IMR-90 (cell line): ENCODE measurements at regions not wholly inside any gene's neighbourhood (a gene's known extent, or its start where the extent isn't known, plus 50 kb on each side); places are given as distances from the start of the nearest gene placed in this dataset.

ENCODE experiments used
- ATAC-seq: fragments of 200-7000 bp; cut with Tn5 transposase; 2 replicates; pipeline ENCODE4 v1.9.1; 2020; ENCODE audit warnings: low read depth, mild to moderate bottlenecking, moderate library complexity
- BruUV-seq: library from RNA; stranded (reverse); fragments of 400-500 nt; replicated peaks from 2 replicates; lab custom pipeline; 2021; lab: Mats Ljungman, UMichigan
- CTCF ChIA-PET: fragments of 300-600 bp; formaldehyde crosslinking; extraction: SDS; loops from one replicate; lab custom pipeline; 2021; ENCODE audit warnings: antibody characterized with exemption; lab: Yijun Ruan, JAX
- POLR2A ChIA-PET: fragments of 300-600 bp; sonication (Branson Sonifier 250); formaldehyde crosslinking; loops from one replicate; lab custom pipeline; 2022; ENCODE audit warnings: antibody characterized with exemption; ENCODE audit not compliant: unreplicated experiment; lab: Charles Lee
- DNase-seq: peaks from one replicate; pipeline ENCODE4 v3.0.0; 2013
- H2AFZ ChIP-seq: replicated peaks from 2 replicates; pipeline ENCODE3; 2013; ENCODE audit warnings: low read length, mild to moderate bottlenecking; ENCODE audit not compliant: poor library complexity
- H2AK5ac ChIP-seq: 2 replicates; pipeline ENCODE4 v1.6.1; 2013; ENCODE audit warnings: low read depth, low read length, inconsistent platforms
- H2AK9ac ChIP-seq: replicated peaks from 2 replicates; pipeline ENCODE3; 2013; ENCODE audit warnings: mild to moderate bottlenecking, low read depth, low read length, moderate library complexity; ENCODE audit not compliant: poor library complexity
- H2BK120ac ChIP-seq: 2 replicates; pipeline ENCODE4 v1.6.1; 2013; ENCODE audit warnings: low read depth, low read length, inconsistent platforms
- H2BK15ac ChIP-seq: 3 replicates; pipeline ENCODE4 v1.6.1; 2013; ENCODE audit warnings: low read depth, low read length, inconsistent platforms
- H2BK20ac ChIP-seq: 2 replicates; pipeline ENCODE4 v1.6.1; 2013; ENCODE audit warnings: low read depth, mild to moderate bottlenecking, inconsistent platforms, low read length, moderate library complexity
- H2BK5ac ChIP-seq: 2 replicates; pipeline ENCODE4 v1.6.1; 2013; ENCODE audit warnings: mild to moderate bottlenecking, low read depth, low read length, inconsistent platforms; ENCODE audit not compliant: poor library complexity, severe bottlenecking
- H3K14ac ChIP-seq: replicated peaks from 2 replicates; pipeline ENCODE4 v1.6.1; 2013; ENCODE audit warnings: low read depth, low read length, inconsistent platforms
- H3K18ac ChIP-seq: 2 replicates; pipeline ENCODE4 v1.6.1; 2013; ENCODE audit warnings: low read depth, low read length, control low read depth
- H3K23ac ChIP-seq: 2 replicates; pipeline ENCODE4 v1.6.1; 2013; ENCODE audit warnings: low read depth, low read length, inconsistent platforms
- H3K27ac ChIP-seq: 2 replicates; pipeline ENCODE4 v1.5.1; 2013; ENCODE audit warnings: mild to moderate bottlenecking, control low read depth, low read length; ENCODE audit not compliant: insufficient read depth
- H3K27me3 ChIP-seq: 2 replicates; pipeline ENCODE4 v1.6.1; 2013; ENCODE audit warnings: low read length; ENCODE audit not compliant: control insufficient read depth, insufficient read depth
- H3K36me3 ChIP-seq: 2 replicates; pipeline ENCODE4 v1.6.1; 2013; ENCODE audit warnings: low read length, mixed read lengths; ENCODE audit not compliant: control insufficient read depth, insufficient read depth
- H3K4ac ChIP-seq: 2 replicates; pipeline ENCODE4 v1.6.1; 2013; ENCODE audit warnings: low read depth, low read length, inconsistent platforms
- H3K4me1 ChIP-seq: 2 replicates; pipeline ENCODE4 v1.6.1; 2013; ENCODE audit warnings: low read length, mixed read lengths; ENCODE audit not compliant: control insufficient read depth, insufficient read depth
- H3K4me2 ChIP-seq: 2 replicates; pipeline ENCODE4 v1.6.1; 2013; ENCODE audit warnings: low read depth, mild to moderate bottlenecking, control low read depth, low read length, moderate library complexity
- H3K4me3 ChIP-seq: 2 replicates; pipeline ENCODE4 v1.5.1; 2013; ENCODE audit warnings: low read depth, mild to moderate bottlenecking, control low read depth, low read length, moderate library complexity; ENCODE audit not compliant: insufficient read depth
- H3K56ac ChIP-seq: 2 replicates; pipeline ENCODE4 v1.6.1; 2013; ENCODE audit warnings: low read length, inconsistent platforms; ENCODE audit not compliant: insufficient read depth; ENCODE audit errors: extremely low read depth
- H3K79me1 ChIP-seq, 2 experiments: 2 replicates each; pipeline ENCODE4 v1.6.1; 2013; ENCODE audit warnings: low read length in 2 of 2, inconsistent platforms in 1 of 2, low read depth in 1 of 2
- H3K9ac ChIP-seq: 2 replicates; pipeline ENCODE4 v1.6.1; 2013; ENCODE audit warnings: low read depth, low read length, control low read depth
- H3K9me1 ChIP-seq: 2 replicates; pipeline ENCODE4 v1.6.1; 2013; ENCODE audit warnings: low read length, inconsistent platforms; ENCODE audit not compliant: insufficient read depth
- H3K9me3 ChIP-seq: 2 replicates; pipeline ENCODE4 v1.6.1; 2013; ENCODE audit warnings: low read length; ENCODE audit not compliant: control insufficient read depth, insufficient read depth
- H4K20me1 ChIP-seq: 2 replicates; pipeline ENCODE4 v1.6.1; 2013; ENCODE audit warnings: low read length, inconsistent platforms; ENCODE audit not compliant: insufficient read depth
- H4K5ac ChIP-seq: 2 replicates; pipeline ENCODE4 v1.6.1; 2013; ENCODE audit warnings: mild to moderate bottlenecking, low read depth, low read length, control low read depth
- H4K8ac ChIP-seq, 2 experiments: 2 replicates each; pipeline ENCODE4 v1.6.1; 2013; ENCODE audit warnings: low read depth in 2 of 2, low read length in 2 of 2, control low read depth in 1 of 2, inconsistent platforms in 1 of 2
- H4K91ac ChIP-seq: 2 replicates; pipeline ENCODE4 v1.6.1; 2013; ENCODE audit warnings: low read depth, low read length, inconsistent platforms; ENCODE audit not compliant: insufficient read depth
- CHD1 ChIP-seq: IDR thresholded peaks from 2 replicates; pipeline ENCODE4 v1.6.1; 2012; ENCODE audit warnings: low read depth, low read length, improper control_type of control experiment
- FOS ChIP-seq: fragments of 150-350 bp; IDR thresholded peaks from 2 replicates; pipeline ENCODE4 v1.6.1; 2016; ENCODE audit warnings: low read depth, low read length
- MAZ ChIP-seq: IDR thresholded peaks from 2 replicates; pipeline ENCODE4 v1.6.1; 2012; ENCODE audit warnings: low read depth, mild to moderate bottlenecking, low read length, improper control_type of control experiment, moderate library complexity, borderline replicate concordance
- MXI1 ChIP-seq: IDR thresholded peaks from 2 replicates; pipeline ENCODE4 v1.6.1; 2012; ENCODE audit warnings: low read depth, mild to moderate bottlenecking, low read length, moderate library complexity, borderline replicate concordance
- NFE2L2 ChIP-seq: fragments of 150-350 bp; IDR thresholded peaks from 2 replicates; pipeline ENCODE4 v1.6.1; 2016; ENCODE audit warnings: low read depth, mild to moderate bottlenecking, low read length
- WGBS, 2 experiments: methylation state at CpG; one replicate each; pipeline versions ENCODE4 v1.1.5 to v1.1.7; 2013; ENCODE audit warnings: missing lambda C conversion rate in 2 of 2; ENCODE audit not compliant: insufficient read length in 1 of 2; ENCODE audit errors: extremely low coverage in 2 of 2; 5-methylcytosine and 5-hydroxymethylcytosine counted together
- dilution Hi-C: fragments of 300-500 bp; cut with HindIII; formaldehyde crosslinking; loops from one replicate; pipeline ENCODE4 v1.14.3; 2018; ENCODE audit warnings: low sequenced_read_pairs; ENCODE audit not compliant: unreplicated experiment
- in situ Hi-C: fragments of 300-500 bp; cut with MboI; formaldehyde crosslinking; loops from 3 replicates; pipeline ENCODE4 v1.14.3; 2019; ENCODE audit warnings: low sequenced_read_pairs, inconsistent platforms, mixed read lengths
- intact Hi-C: fragments of 100-400 bp; cut with micrococcal nuclease; formaldehyde crosslinking; loops from 2 replicates; pipeline ENCODE4 v1.10.0; 2022

DNA sequence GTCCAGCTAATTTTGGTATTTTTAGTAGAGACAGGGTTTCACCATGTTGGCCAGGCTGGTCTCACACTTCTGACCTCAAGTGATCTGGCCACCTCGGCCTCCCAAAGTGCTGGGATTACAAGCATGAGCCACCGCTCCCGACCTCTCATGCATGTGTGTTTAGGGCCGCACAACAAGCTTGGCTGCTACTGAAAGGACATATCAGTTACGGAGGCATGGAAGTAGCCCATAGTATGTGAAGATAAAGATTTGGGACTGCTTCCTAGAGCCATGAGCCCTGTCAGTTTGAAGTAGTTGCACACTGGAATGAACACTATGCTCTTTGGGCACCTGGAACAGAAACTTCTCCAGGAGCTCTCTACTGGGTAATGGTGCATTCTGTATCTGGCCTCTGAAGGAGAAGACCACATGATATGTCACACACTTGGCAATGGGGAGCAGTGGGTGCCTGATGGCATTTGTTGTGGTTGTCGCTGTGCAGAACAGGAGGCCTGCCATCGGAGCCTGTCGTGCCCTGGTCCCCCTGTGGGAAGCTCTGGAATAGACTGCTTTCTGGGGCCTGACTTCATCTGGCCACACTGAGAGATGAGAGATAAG is 144.7 kb upstream of the KIF26B start:
- WGBS, 2 experiments: 93% methylated on average over 3 of the region's 8 CpGs; no CpG with 5 or more reads in 1 of the 2 experiments
- no peak overlapping the region for H4K8ac ChIP-seq
- H3K14ac ChIP-seq: no peak overlapping the region
- no peak overlapping the region; the same call in 1 of the 2 replicates for H2AK5ac ChIP-seq
- H2BK15ac ChIP-seq: no peak overlapping the region
- no peaks in the 10 kb centered on the region for H3K9me3 ChIP-seq
- CTCF ChIA-PET: interaction anchor here (0.7 kb wide), 1 partner anchor 9 kb away, joined by 4 read pairs; no protein-coding TSS in a partner anchor
- H3K27me3 ChIP-seq: no peaks in the 10 kb centered on the region
- H2BK120ac ChIP-seq: no peak overlapping the region
- H3K18ac ChIP-seq: no peak overlapping the region
- no peak overlapping the region for H2AK9ac ChIP-seq
- H4K20me1 ChIP-seq: no peaks in the 10 kb centered on the region
- H2BK20ac ChIP-seq: no peak overlapping the region
- no peak overlapping the region for H3K56ac ChIP-seq
- no TSS peak for BruUV-seq
- no peak overlapping the region for H2BK5ac ChIP-seq
- H3K9ac ChIP-seq: no peak overlapping the region
- dilution Hi-C loops: no loop called here
- intact Hi-C loops: no loop called here
- DNase-seq (no peak), ATAC-seq (no peak)
- POLR2A ChIA-PET: no interaction called here
- H3K79me1 ChIP-seq: no peaks in the 10 kb centered on the region
- peaks cover 2% of the 10 kb centered on the region; the same call in 1 of the 2 replicates for H3K9me1 ChIP-seq
- H3K4me2 ChIP-seq: no peak overlapping the region
- H2AFZ ChIP-seq: no peak overlapping the region
- H4K5ac ChIP-seq: no peak overlapping the region
- no peak overlapping the region for H3K4me3 ChIP-seq
- no peaks in the 10 kb centered on the region for H3K36me3 ChIP-seq
- no peak overlapping the region for H3K27ac ChIP-seq
- H3K4ac ChIP-seq: no peak overlapping the region
- H3K4me1 ChIP-seq: no peaks in the 10 kb centered on the region
- TF ChIP-seq FOS (no peak), NFE2L2 (no peak), MAZ (no peak), MXI1 (no peak), CHD1 (no peak)
- in situ Hi-C loops: no loop called here
- H4K91ac ChIP-seq: no peak overlapping the region
- H3K23ac ChIP-seq: no peak overlapping the region
